Activated gamma-delta T cell (primary cell): ENCODE measurements at regions not wholly inside any gene's neighbourhood (a gene's known extent, or its start where the extent isn't known, plus 50 kb on each side); places are given as distances from the start of the nearest gene placed in this dataset.
"Not testable (repeated sequence)": the region's sequence is repeated elsewhere in the genome, so short reads cannot be mapped to it uniquely, and the experiment has no call there.

Source experiments
- DNase-seq: peaks from one replicate; lab custom pipeline; 2025; lab: John Stamatoyannopoulos, UW

DNA sequence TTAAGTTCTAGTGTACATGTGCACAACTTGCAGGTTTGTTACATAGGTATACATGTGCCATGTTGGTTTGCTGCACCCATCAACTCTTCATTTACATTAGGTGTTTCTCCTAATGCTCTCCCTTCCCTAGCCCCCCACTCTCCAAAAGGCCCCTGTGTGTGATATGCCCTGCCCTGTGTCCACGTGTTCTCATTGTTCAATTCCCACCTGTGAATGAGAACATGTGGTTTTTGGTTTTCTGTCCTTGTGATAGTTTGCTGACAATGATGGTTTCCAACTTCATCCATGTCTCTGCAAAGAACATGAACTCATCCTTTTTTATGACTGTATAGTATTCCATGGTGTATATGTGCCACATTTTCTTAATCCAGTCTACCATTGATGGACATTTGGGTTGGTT is 189.5 kb upstream of the TMEFF2 start:
- DNase-seq: not testable (repeated sequence)

DNA sequence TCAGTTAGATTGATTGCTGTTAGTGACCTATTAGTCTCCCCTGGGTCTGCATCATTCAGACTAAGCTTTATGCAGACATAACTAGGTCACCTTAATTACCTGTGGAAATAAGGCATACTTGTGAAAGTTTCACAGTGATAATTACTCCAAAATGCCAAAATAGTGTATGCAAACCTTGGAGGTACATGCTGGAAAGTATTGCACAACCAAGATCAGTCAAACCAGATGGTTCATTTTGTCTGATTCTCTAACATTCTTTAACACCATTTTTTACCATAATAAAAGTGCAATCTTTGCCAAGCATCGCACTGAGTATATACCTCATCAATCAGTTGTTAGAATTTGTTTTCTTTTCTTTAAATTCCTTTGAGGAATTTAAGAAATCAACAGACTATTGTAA is 186.3 kb upstream of the TMEFF2 start:
- no peak for DNase-seq

DNA sequence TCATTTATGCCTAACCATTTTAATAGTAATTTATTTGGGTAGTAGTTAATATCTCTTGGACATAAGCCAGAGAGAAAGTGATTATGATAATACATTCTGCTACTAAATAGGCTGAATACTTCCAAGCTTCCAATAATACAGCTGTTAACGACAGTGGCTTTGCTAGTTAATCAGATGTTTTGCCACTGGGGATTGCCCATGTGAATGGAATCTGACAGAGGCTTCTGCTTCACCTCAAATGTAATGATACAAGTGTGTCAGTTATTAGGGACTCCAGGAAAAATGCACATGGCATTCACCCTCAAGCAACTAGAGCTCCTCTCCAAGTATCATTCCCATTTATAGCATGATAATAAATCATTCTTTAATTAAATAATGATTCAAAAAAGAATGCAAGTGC is 185.0 kb upstream of the TMEFF2 start:
- DNase-seq: no peak

DNA sequence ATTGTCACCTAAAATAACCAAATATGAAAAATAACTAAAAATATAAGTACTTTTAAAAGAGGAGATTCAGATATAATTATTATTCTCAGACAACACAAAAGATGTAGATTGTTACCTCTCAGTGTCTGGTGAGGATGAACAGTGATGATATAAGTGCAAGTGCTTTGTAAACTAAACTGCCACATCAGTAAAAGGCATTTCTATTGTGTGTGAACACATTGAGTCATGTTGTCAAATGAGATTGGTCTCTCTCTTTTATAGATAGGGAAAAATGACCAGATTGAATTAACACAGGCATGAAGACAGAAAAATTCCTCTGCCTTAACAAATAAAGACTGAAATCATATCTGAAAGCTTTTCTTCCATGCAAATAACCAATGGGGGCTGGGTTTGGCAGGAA is 182.4 kb upstream of the TMEFF2 start:
- no peak for DNase-seq

DNA sequence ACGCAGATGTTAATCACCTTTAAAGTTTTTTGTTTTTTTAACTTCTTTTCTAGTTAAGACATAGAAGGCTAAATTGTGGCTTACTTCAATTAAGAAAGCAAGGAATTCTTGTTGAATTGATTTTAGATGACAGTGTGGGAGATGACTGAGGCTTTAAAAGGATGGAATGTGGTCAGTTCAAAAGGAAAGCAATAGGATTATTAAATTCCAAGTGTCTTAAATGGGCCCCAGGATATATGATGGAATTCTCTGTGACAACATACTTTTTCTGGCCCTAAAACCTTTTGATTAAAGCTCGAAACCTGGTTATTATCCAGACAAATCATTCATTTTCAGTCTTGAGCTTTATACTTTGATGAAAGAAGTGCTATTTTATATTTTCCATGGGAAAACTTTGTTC is 179.0 kb upstream of the TMEFF2 start:
- no peak for DNase-seq

DNA sequence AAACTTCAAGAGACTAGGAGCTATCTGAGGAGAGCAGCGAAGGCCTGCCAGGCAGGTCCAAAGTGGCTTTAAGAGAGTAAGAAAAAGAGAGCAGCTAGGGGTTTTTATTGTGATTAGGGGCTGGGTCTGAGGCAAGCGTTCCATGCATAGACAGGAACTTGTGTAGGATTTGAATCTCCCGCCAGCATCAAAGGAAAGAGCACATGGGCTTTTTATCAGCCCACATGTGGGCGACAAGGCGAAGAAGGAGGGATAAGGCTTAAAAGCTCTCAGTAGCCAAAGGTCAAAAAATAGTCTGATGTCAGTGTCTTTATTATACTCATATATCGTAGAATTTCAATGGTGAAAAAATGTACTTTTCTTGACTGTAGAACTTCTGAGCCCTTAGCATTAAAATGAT is 178.5 kb upstream of the TMEFF2 start:
- DNase-seq: no peak

DNA sequence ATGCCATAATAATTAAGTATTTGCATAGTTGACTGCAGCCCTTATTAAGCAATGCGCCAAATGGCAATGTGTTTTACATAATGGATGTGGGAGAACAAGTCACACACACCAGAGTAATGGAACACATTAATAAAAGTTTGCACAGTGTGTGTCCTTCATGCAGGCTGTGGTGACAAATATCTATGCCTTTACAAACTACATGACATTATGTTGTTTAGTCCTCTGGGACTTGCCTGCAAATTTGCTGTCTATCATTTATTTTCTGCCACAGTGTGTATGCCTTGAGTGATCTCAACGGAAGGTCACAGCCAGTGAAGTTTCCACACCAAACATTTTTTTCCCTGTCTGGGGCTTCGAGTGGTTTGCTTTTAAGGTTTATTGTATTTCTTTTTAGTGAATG is 175.2 kb upstream of the TMEFF2 start:
- DNase-seq: no peak

DNA sequence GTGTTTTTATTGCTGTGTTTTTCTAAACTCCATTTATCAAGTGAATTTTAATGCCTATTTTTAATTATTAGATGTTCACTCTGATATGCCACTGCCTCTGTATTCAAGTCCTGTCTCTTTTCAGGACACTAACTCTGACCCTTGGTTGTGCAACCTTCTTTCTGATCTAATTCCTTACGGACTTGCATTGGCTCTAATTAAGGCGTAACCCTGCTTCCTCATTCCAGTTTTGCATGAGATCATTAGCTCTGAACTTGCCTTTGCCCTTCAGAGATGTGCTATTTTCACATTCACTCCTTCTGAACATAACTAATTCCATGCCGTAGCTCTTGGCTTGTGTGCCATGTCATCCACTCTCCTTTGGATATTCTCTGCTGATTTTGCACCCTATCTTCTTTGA is 162.5 kb upstream of the TMEFF2 start:
- DNase-seq: no peak

DNA sequence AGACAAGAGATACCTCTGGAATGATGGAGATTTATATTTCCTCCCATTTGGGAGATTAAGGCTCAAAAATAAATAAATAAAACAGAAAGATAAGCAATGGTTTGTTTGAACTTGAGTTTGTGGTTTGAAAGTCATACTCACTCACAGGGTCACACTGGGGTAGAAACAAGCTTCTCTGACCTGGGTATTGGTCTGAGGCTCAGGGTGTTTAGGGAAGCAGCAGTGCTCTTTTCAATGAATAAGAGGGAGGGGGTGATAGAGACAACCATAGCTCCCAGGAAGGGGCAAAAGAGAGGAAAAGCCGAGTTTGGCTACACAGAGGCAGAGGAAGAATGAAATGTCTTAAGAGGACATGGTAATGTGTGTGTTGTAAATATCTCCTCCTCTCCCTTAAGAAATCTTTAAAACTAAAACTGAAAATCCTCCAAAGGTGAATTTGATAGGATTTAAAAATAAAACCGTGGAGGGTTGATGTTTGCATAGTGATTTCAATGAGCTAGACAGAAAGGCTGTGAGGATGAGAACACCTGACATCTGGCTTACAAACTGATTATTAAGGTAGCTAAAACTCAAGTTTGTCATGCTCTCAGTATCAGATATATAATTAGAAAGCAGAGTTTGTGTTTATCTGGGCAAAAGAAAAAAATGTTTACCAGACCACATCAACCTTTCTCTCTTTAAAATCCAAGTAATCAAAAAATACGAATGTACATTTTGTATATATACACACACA is 159.9 kb upstream of the TMEFF2 start:
- DNase-seq: no peak

DNA sequence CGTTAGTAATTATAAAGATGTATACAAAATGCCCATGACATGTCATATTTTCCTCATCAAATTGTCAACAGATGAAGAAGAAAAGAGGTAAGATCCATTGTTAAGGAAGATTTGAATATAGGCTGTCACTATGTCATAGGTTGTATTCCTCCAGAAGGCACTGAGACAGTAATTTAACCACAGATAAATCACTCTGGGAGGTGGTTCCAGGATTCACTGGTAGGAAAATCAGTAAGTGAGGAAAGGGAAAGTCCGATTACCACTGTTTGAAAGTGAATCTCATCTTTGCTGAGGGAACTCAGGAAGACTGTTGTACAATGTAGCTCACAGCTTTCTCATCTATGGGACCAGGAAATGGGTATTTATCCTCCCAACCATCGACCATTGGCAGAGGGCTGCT is 152.8 kb upstream of the TMEFF2 start:
- no peak for DNase-seq

DNA sequence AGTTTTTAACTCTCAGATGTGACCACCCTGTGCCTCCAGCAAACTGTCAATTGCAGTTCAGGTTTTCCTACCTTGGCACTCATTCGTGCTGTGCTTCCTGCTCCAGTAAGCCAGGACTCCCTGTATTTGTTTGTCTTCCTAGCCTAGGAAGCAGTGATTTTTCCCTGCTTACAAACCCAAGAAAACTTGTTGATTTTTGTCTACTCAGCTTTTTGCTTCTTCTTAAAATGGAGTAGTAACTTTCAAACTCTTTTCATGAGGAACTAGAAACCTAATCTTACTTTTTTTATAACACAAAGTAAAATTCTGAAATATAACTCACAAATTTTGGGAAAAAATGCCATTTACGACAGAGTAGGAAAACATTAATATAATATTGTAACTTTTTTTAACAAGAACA is 150.6 kb upstream of the TMEFF2 start:
- no peak for DNase-seq

DNA sequence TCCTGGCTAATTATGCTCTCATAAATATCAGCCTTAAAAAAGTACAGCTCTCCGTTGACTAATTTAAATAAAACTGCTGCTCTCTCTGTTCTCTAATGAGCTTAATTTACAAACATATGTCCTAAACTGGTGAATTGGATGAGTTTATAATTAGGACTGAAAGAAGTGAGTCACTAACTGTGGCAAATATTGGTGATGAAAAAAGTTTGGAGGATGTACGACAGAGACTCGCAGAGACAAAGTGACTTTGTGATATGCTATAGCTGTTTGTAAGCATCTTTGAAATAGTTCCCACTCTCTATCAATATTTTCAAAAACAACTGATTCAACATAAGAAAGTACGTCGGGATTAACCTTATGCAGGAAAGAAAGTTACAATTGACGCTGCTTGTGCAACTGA is 138.9 kb upstream of the TMEFF2 start:
- DNase-seq: no peak

DNA sequence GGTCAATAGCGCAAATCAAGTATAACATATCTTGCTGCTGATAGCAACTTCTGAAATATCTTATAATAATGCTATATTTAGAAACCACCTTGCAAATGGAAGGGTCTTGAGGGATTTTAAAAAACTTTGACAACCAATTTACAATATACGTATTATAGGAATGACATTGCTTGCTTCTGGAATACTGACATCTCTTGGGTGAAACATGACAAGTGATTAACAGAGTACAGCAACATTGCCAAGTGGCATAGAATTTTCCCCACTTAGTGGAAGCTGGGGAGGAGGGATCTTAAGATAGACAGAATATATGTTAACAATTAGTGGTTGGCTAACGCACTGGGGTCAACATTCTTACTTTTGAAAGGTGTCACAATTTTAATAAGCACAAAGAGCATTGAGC is 133.6 kb upstream of the TMEFF2 start:
- DNase-seq: no peak

DNA sequence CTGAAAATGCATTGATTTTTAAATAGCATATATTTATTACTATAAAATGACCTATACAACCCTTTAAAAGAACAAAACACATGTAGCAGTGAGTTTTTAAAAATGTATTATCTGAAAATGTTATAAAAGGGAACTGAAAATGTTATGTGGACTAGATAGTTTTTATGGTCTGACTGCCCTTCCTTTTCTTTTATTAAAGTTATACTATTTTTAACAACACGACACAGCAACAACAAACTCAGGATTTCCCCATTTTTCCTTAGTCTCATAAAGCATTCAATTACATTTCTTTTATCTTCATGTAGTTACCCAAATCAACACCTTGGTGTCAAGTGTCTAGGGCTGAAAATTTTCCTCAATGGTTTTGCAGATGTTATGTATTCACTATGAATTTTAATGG is 132.8 kb upstream of the TMEFF2 start:
- no peak for DNase-seq

DNA sequence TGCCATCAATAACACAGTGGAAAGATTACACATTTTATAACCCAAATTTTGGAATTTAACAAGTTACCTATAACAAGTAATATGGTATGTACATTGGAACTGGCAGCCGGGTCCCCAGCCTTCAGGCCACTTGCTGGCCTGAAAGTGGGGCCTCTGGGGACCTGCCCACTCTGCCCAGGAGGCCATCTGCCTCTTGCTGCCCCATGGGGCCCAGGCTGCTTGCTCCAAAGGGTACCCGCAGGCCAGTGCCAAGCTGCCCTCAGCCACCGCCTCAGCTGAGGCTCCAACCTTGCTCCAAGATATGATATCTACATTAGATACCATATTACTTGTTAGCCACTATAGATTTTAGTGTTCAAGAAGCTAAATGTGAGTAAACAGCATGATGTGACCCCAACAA is 120.8 kb upstream of the TMEFF2 start:
- no peak for DNase-seq

DNA sequence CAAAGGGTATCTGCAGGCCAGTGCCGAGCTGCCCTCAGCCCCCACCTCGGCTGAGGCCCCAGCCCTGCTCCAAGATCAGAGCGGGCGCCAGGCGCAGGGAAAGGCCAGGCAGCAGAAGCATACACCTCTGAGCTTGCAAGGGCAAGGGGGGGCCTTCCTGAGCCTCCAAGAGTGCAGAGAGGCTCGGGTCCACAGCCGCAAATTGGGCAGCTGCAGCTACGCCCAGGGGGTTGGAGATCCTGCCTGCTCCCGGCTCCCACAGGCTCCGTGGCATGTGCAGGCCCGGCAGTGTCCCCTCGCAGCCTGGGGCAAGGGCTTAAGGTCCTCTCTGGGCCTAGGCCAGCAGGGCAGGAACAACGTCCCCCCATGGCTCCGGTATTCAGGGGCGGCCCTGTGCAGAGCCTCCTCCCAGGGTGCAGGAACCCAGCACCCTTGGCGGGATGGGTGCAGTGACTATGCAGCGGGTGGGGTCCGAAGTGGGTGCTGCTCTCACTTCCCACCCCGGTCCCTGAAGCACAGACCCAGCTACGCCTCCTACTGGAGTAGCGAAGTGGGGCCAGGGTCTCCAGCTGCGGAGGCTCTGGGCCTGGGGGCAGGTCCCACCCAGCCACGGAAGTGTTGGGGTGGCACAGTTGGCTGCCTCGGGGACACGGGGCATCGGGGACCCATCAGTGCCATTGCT is 120.2 kb upstream of the TMEFF2 start:
- no peak for DNase-seq

DNA sequence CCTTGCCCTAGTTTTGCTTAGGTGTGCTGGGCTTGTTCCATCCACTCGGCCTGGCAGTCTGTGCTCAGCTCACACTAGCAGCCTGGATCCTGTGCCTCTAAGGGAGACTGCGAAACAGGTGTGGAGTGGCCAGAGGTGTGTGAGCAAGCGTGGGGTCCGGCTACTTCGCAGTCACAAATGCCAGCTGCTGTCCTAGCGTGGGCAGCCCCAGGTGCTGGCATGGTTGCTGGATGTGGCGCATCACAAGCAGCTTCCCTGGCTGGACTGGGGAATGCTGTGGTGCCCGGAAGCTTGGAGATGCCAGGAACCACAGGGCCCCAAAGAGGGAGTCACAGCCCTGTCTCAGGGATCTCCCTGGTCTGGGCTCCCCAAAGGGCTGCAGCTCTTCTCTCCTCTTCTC is 119.0 kb upstream of the TMEFF2 start:
- DNase-seq: no peak

DNA sequence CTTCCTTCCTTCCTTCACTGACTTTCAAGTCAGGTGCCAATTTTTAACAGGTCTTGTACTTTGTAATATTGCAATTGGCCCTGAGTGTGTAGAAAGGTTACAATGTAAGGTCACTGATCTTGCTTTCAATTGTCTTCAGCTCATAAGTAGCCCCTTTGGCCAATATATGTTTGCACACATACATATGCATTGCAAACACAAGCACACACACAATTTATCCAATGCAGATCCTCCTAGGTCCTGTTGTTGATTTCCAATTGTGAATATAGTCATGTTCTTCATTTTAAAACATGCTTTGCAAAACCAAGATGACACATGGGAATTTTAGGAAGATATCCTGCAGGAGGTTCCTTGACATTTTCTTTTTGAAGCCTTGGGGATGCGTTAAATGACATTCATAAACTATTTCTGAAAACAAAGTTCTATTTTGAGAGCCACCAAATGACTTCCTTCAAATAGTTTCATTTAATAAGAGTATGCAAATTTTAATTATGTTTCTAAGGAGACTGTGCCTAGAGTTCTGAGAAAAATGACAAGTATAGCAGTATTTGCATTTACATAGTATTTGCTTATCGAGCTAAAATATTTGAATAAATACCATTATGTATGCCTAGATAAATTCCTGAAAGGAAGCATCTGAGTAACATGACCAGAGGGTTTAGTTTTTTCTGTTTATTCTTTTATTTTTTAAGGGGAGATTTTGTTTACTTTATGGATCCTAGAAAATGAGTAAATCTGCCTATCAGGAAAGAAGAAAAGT is 117.1 kb upstream of the TMEFF2 start:
- DNase-seq: no peak

DNA sequence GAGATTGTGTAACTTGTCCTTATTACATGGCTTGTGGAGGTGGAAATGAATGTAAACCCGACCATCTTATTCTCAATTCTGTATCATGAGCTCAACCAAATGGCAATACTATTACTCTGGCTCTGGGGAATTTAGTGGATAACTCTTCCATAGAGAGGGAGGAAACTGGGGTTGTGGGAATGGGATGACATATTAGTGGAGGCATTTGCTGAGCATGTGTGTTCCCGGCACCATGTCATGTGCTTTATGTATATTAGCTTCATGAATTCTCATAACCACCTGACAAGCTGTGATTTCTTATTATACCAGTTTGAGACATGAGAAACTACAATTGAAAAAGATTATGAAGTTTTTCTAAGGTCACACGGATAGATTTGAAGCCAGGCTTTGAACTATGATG is 112.8 kb upstream of the TMEFF2 start:
- no peak for DNase-seq

DNA sequence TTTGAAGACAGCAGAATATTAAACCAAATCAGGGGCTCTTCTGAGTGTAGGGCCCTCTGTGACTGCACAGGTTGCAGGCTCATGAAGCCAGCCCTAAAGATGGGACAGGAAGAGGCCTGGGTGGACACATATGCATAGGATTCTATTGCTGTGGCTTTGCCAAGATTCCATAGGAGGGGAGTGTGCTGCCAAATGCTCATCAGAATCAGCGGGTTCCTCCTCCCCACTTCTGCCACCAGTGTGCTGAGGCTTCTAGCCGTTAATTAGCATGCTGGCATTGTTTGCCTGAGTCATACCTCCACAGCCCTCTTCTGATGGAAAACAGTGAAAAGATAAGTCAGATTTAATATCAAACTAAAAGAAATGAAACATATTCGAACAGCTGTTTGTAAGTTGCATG is 103.9 kb upstream of the TMEFF2 start:
- no peak for DNase-seq

DNA sequence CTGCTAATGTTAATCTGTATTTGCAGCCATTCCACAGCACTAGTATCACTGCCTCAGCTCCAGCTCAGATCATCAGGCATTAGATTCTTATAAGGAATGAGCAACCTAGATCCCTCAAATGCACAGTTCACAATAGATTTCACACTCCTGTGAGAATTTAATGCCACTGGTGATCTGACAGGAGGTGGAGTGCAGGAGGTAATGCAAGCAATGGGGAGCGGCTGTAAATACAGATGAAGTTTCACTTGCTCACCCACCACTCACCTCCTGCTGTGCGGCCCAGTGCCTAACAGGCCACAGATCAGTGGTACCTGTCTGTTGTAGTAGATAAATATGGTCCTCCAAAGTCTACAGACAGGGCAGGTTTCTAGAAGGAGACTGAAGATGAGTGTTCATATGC is 97.7 kb upstream of the TMEFF2 start:
- DNase-seq: no peak

DNA sequence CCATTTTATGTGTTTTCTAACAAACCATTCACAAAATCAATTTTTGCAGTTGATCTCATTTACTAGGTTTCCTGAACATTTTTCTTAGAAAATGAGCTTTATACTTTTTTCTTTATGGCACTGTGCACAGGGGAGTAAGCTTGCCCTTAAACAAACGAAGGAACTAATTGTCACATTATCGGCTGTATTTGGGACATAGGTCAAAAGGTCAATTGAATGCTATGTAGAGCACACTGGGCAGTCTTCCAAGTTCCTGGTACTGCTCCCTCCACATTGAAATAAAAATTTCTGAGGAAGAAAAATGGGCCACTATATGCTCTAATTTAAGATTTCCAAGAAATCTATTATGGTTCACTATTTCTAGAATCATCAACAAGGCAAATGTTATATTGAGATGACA is 93.6 kb upstream of the TMEFF2 start:
- DNase-seq: no peak

DNA sequence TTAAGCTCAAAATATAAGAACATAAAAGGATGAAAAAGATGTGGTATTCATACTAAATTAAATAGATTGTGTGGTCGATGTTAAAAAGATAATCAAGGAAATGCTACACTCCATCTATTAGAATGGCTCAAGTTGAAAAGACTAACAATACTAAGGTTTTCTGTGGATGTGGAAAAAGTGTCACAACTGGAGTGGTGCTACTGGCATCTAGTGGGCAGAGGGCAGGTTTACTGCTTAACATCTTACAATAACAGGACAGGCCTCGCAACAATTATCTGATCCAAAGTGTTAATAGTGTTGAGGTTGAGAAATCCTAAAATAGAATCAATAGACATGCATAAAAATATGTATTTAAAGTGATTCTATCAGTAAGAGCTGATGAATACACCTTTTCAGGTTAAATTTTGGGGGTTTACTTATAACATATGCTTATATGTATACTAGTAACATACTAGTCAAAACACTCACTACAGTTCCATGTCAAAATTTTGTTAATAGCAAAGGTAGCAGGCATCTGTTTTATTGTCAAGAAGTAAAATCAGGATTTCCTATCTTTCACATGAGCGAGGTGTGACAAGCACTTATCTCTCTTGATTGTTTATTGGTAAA is 91.5 kb upstream of the TMEFF2 start:
- DNase-seq: no peak
